T-helper 2 cell treated with Interferon-gamma antibody and Interleukin-4, amounts not matched to agents 5 μg/mL and 100 μg/mL, for 36 hours (primary cell): ENCODE measurements at regions not wholly inside any gene's neighbourhood (a gene's known extent, or its start where the extent isn't known, plus 50 kb on each side); places are given as distances from the start of the nearest gene placed in this dataset.

Experiments
- DNase-seq: peaks from one replicate; pipeline ENCODE4 v3.0.0; 2021; ENCODE audit warnings: low spot score
- H3K27ac Mint-ChIP-seq: one replicate; pipeline ENCODE4 v1.8.0; 2021; ENCODE audit warnings: mild to moderate bottlenecking, mixed read lengths
- H3K27me3 Mint-ChIP-seq: one replicate; pipeline ENCODE4 v1.8.0; 2021; ENCODE audit warnings: low read depth, mixed read lengths
- H3K36me3 Mint-ChIP-seq: one replicate; pipeline ENCODE4 v1.8.0; 2021; ENCODE audit warnings: low read depth, mixed read lengths
- H3K4me1 Mint-ChIP-seq: one replicate; pipeline ENCODE4 v1.8.0; 2021; ENCODE audit warnings: low read depth, mixed read lengths
- H3K4me3 Mint-ChIP-seq: one replicate; pipeline ENCODE4 v1.8.0; 2022; ENCODE audit warnings: mild to moderate bottlenecking, moderate library complexity, mixed read lengths
- H3K9me3 Mint-ChIP-seq: one replicate; pipeline ENCODE4 v1.8.0; 2021; ENCODE audit warnings: mixed read lengths

- no peak overlapping the region for H3K27ac Mint-ChIP-seq
- H3K9me3 Mint-ChIP-seq: no peaks in the 10 kb centered on the region
- no peaks in the 10 kb centered on the region for H3K36me3 Mint-ChIP-seq
- DNase-seq: no peak
- H3K4me1 Mint-ChIP-seq: no peaks in the 10 kb centered on the region
- no peak overlapping the region for H3K4me3 Mint-ChIP-seq
- peaks cover 16% of the 10 kb centered on the region for H3K27me3 Mint-ChIP-seq
Measured at GRCh38 chr14:95008445-95009217, 148.7 kb downstream of the DICER1 start.

DNA sequence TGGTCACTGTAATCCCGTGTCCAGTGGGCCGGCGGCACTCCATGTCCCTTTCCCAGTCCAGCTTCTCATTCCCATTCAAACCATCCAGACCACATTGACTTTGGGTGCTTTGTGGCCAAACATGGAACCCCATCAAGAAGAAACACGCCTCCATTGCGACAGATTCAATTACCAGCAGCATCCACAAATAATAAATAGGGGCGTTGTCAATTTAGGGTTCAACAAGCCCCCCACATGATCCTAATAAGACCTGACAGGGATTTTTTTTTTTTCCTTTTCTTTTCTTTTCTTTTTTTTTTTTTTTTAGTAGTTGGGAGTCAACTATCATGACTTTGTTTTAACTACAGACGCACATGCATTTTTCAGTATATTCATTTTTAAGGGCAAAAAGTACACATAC is 149.4 kb downstream of the DICER1 start:
- H3K27me3 Mint-ChIP-seq: peaks cover 16% of the 10 kb centered on the region
- no peaks in the 10 kb centered on the region for H3K36me3 Mint-ChIP-seq
- H3K27ac Mint-ChIP-seq: no peak overlapping the region
- DNase-seq: no peak
- no peaks in the 10 kb centered on the region for H3K4me1 Mint-ChIP-seq
- no peak overlapping the region for H3K4me3 Mint-ChIP-seq
- no peaks in the 10 kb centered on the region for H3K9me3 Mint-ChIP-seq

- H3K36me3 Mint-ChIP-seq: no peaks in the 10 kb centered on the region
- peaks cover 16% of the 10 kb centered on the region for H3K27me3 Mint-ChIP-seq
- no peak for DNase-seq
- no peak overlapping the region for H3K4me3 Mint-ChIP-seq
- no peaks in the 10 kb centered on the region for H3K9me3 Mint-ChIP-seq
- no peaks in the 10 kb centered on the region for H3K4me1 Mint-ChIP-seq
- H3K27ac Mint-ChIP-seq: no peak overlapping the region
Measured at GRCh38 chr14:95006479-95006878, 150.8 kb downstream of the DICER1 start.

DNA sequence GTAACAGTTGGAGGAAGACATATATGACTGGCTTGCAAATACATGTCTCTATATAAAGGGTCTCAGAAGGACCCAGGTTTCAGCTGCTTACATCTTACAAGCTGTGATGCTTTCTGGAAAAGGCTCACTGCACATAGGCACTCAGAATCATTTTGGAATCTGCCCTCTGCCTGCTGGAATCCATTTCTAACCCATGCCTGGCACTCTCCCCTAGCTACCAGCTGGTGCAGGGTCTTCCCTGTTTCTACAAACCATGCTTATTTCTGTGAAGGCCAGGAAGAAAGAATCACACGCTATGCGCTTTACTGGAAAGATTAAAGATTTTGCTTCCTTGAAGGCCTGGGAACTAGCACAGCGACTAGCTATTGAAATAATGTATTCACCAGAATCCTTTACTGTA is 151.3 kb downstream of the DICER1 start:
- Mint-ChIP-seq H3K4me1 (no peaks in the 10 kb centered on the region), H3K9me3 (no peaks in the 10 kb centered on the region), H3K4me3 (no peak overlapping the region), H3K27me3 (peaks cover 16% of the 10 kb centered on the region), H3K36me3 (no peaks in the 10 kb centered on the region), H3K27ac (no peak overlapping the region)
- no peak for DNase-seq

- H3K36me3 Mint-ChIP-seq: no peaks in the 10 kb centered on the region
- H3K4me1 Mint-ChIP-seq: no peaks in the 10 kb centered on the region
- H3K4me3 Mint-ChIP-seq: no peak overlapping the region
- no peak for DNase-seq
- H3K9me3 Mint-ChIP-seq: no peaks in the 10 kb centered on the region
- peaks cover 18% of the 10 kb centered on the region for H3K27me3 Mint-ChIP-seq
- H3K27ac Mint-ChIP-seq: no peak overlapping the region
Measured at GRCh38 chr14:95003099-95003960, 154.0 kb downstream of the DICER1 start.

- no peaks in the 10 kb centered on the region for H3K4me1 Mint-ChIP-seq
- peaks cover 14% of the 10 kb centered on the region for H3K27me3 Mint-ChIP-seq
- H3K27ac Mint-ChIP-seq: no peak overlapping the region
- H3K9me3 Mint-ChIP-seq: no peaks in the 10 kb centered on the region
- H3K4me3 Mint-ChIP-seq: no peak overlapping the region
- DNase-seq: no peak
- no peaks in the 10 kb centered on the region for H3K36me3 Mint-ChIP-seq
Measured at GRCh38 chr14:94998685-94999084, 158.6 kb downstream of the DICER1 start.

DNA sequence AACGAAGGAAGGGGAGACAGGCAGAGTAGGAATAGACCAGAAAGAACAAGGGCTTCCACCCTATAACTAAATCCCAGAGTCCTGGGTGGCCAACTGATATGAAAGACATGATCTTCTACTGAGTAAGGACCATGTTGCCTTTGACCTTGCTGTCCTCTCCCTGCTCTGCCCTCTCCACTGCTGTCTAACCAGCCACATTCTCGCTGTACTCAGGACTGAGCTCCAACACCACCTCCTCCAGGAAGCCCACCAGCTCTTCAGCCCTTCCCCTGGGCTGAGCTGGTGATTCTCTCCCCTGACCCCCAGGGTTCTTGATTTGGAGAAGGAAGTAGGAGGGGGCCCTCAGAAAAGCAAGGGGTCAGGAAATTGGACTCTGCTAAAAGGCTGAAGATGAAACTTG is 159.2 kb downstream of the DICER1 start:
- H3K4me1 Mint-ChIP-seq: no peaks in the 10 kb centered on the region
- no peak overlapping the region for H3K4me3 Mint-ChIP-seq
- H3K9me3 Mint-ChIP-seq: no peaks in the 10 kb centered on the region
- no peaks in the 10 kb centered on the region for H3K36me3 Mint-ChIP-seq
- H3K27ac Mint-ChIP-seq: no peak overlapping the region
- no peak for DNase-seq
- H3K27me3 Mint-ChIP-seq: peaks cover 14% of the 10 kb centered on the region

DNA sequence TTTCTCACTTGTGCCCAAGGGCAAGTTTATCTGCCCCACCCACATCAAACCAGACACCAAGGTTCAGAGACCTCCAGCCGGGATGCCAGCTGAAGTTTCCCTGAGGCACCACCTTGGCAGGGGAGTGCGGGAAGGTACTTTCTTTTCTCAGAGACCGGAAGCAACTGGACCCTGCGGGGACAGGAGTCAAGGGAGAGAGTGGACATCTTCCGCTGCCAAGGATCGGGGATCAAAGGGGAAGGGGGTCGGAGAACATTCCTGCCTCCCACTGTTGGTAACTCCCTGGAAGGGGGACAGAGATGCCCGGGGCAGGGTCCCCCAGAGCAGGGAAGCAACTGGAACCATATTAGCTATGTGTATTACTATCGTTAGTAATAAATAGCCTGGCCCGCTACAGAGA is 161.8 kb downstream of the DICER1 start:
- H3K27ac Mint-ChIP-seq: no peak overlapping the region
- DNase-seq: no peak
- H3K4me1 Mint-ChIP-seq: no peaks in the 10 kb centered on the region
- H3K4me3 Mint-ChIP-seq: no peak overlapping the region
- no peaks in the 10 kb centered on the region for H3K36me3 Mint-ChIP-seq
- peaks cover 11% of the 10 kb centered on the region for H3K27me3 Mint-ChIP-seq
- no peaks in the 10 kb centered on the region for H3K9me3 Mint-ChIP-seq

DNA sequence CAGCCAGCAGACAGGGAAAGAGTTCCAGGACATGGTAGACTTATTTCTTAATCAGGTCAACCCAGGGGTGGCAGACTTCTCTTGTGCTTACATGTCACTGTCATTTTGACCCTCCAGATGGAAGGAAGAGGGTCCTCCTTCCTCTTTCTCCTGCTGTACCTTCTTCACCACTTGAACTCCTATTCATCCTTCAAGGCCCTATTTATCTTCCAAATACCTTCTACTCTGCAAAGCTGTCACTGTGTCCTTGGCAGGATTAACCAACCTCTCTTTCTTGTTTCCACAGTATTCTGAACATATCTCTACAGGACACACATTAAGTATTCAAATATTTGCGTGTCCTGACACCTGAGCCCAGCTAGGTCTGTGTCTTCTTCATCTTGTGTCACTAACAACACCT is 163.1 kb downstream of the DICER1 start:
- H3K4me3 Mint-ChIP-seq: no peak overlapping the region

GRCh38 chr14:94992046-94992445 is 165.3 kb downstream of the DICER1 start:
- Mint-ChIP-seq H3K9me3 (no peaks in the 10 kb centered on the region), H3K4me3 (no peak overlapping the region), H3K4me1 (no peaks in the 10 kb centered on the region), H3K27ac (no peak overlapping the region), H3K27me3 (no peaks in the 10 kb centered on the region), H3K36me3 (no peaks in the 10 kb centered on the region)
- DNase-seq: no peak

More for the DNA sequence above, 163.1 kb downstream of the DICER1 start:
- H3K4me1 Mint-ChIP-seq: no peaks in the 10 kb centered on the region
- no peak for DNase-seq
- no peaks in the 10 kb centered on the region for H3K9me3 Mint-ChIP-seq
- no peaks in the 10 kb centered on the region for H3K36me3 Mint-ChIP-seq
- peaks cover 7% of the 10 kb centered on the region for H3K27me3 Mint-ChIP-seq
- H3K27ac Mint-ChIP-seq: no peak overlapping the region

DNA sequence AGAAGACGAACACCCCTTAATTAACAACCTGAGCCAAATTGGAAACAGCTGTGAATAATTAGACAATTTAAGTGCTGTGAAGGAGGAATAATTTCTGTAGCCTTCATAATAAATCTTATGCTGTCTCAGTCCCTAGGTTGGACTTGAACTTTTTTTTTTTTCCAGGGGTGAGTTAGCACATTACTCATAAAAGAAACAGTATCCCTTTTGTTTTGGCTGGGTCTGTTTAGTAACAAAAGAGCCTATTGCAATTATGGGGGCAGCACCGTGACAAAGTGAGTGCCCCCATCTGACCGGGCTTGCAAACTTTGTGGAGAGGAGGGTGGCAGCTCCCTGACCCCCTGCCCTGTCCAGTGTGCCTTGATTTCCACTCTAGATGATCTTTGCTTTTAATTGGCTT is 167.4 kb downstream of the DICER1 start:
- Mint-ChIP-seq H3K36me3 (no peaks in the 10 kb centered on the region), H3K4me3 (no peak overlapping the region), H3K27me3 (no peaks in the 10 kb centered on the region), H3K27ac (no peak overlapping the region), H3K9me3 (no peaks in the 10 kb centered on the region), H3K4me1 (no peaks in the 10 kb centered on the region)
- no peak for DNase-seq

DNA sequence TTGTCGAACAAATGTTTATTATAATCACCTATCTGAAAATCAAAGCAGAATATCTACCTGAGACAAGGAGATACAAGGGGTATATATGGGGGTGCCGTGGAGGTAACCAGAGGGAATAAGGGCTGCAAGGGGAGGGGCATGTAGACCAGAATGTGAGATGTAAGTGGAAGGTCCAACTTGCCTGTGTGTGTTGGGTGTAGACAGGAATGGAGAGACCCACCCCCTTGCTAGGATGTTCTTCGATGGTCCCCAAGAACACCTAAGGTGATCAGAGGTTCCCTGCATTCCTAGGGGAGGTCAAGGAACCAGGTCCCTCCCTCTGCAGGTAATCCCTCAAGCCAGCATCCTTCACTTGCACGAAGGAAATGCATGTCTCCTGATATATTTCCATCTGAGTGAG is 167.9 kb downstream of the DICER1 start:
- no peaks in the 10 kb centered on the region for H3K4me1 Mint-ChIP-seq
- no peak overlapping the region for H3K27ac Mint-ChIP-seq
- H3K9me3 Mint-ChIP-seq: no peaks in the 10 kb centered on the region
- H3K36me3 Mint-ChIP-seq: no peaks in the 10 kb centered on the region
- DNase-seq: no peak
- no peak overlapping the region for H3K4me3 Mint-ChIP-seq
- H3K27me3 Mint-ChIP-seq: no peaks in the 10 kb centered on the region

DNA sequence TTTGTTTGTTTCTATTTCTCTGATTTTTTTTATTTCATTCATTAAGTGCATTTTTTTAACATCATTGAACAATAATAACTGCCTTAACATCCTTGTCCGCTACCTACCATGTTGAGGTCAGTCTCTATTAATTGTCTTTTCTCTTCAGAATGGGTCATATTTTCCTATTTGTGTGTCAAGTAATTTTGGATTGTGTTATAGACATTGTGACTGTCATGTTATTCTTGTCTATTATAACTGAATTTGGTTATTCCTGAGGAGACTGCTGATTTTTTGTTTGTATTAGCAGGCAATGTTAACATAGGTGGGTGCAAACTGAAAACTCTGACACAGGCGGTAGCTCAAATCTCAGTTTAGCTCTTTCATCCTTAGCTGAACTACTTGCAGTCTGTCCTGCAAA is 169.9 kb downstream of the DICER1 start:
- no peak overlapping the region for H3K27ac Mint-ChIP-seq

DNA sequence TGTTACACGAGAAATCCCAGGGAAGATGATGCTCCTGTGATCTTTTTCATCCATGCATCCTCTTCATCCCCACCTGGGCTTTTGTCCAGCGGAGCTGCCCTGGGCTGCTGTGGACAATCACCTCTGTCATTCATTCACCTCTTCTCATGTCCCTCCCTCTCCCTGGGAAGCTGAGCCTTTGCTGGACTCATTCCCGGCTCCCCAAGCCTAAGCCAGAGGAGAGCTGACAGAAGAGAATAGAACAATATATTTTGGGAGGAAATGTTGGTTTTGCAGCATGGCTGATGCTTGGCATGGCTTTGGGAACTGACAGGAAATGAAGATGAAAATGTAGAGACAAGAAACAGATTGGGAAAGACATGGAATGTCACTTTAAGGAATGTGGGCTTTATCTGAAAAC is 177.4 kb downstream of the DICER1 start:
- no peak overlapping the region for H3K4me3 Mint-ChIP-seq
- H3K9me3 Mint-ChIP-seq: no peaks in the 10 kb centered on the region
- no peak overlapping the region for H3K27ac Mint-ChIP-seq
- no peak for DNase-seq
- H3K4me1 Mint-ChIP-seq: no peaks in the 10 kb centered on the region
- H3K27me3 Mint-ChIP-seq: peaks cover 10% of the 10 kb centered on the region
- H3K36me3 Mint-ChIP-seq: no peaks in the 10 kb centered on the region

More for the DNA sequence above, 169.9 kb downstream of the DICER1 start:
- no peaks in the 10 kb centered on the region for H3K4me1 Mint-ChIP-seq
- no peaks in the 10 kb centered on the region for H3K9me3 Mint-ChIP-seq
- DNase-seq: no peak
- peaks cover 6% of the 10 kb centered on the region for H3K27me3 Mint-ChIP-seq
- H3K36me3 Mint-ChIP-seq: no peaks in the 10 kb centered on the region
- no peak overlapping the region for H3K4me3 Mint-ChIP-seq
